ENCODE measurements at regions not wholly inside any gene's neighbourhood (a gene's known extent, or its start where the extent isn't known, plus 50 kb on each side); places are given as distances from the start of the nearest gene placed in this dataset.
"Not testable (repeated sequence)": the region's sequence is repeated elsewhere in the genome, so short reads cannot be mapped to it uniquely, and the experiment has no call there.

- DNase-seq (ENCODE audit: low read depth in 2 of 2), result no peak
Measured at GRCh38 chr10:9504227-9504626, 1449.7 kb downstream of the GATA3 start.

GRCh38 chr10:9505546-9505945 is 1451.1 kb downstream of the GATA3 start:
- DNase-seq (ENCODE audit: low read depth in 2 of 2), result no peak

- no peak for DNase-seq (ENCODE audit: low read depth in 2 of 2)
Measured at GRCh38 chr10:9508606-9509005, 1454.1 kb downstream of the GATA3 start.

GRCh38 chr10:9510626-9511025 is 1456.1 kb downstream of the GATA3 start:
- DNase-seq (ENCODE audit: low read depth in 2 of 2), result no peak

GRCh38 chr10:9515922-9516321 is 1461.4 kb downstream of the GATA3 start:
- DNase-seq (ENCODE audit: low read depth in 2 of 2), result no peak

GRCh38 chr10:9535744-9536143 is 1481.3 kb downstream of the GATA3 start:
- DNase-seq (ENCODE audit: low read depth in 2 of 2), result no peak

GRCh38 chr10:9545073-9545472 is 1472.6 kb upstream of the CELF2 start:
- DNase-seq (ENCODE audit: low read depth in 2 of 2), result no peak

- no peak for DNase-seq (ENCODE audit: low read depth in 2 of 2)
Measured at GRCh38 chr10:9547936-9548904, 1469.5 kb upstream of the CELF2 start.

- no peak for DNase-seq (ENCODE audit: low read depth in 2 of 2)
Measured at GRCh38 chr10:9550810-9551209, 1466.9 kb upstream of the CELF2 start.

- DNase-seq (ENCODE audit: low read depth in 2 of 2), result no peak
Measured at GRCh38 chr10:9554321-9554720, 1463.4 kb upstream of the CELF2 start.

GRCh38 chr10:9560976-9561375 is 1456.7 kb upstream of the CELF2 start:
- DNase-seq (ENCODE audit: low read depth in 2 of 2), result no peak

- DNase-seq (ENCODE audit: low read depth in 2 of 2), result no peak
Measured at GRCh38 chr10:9561821-9562505, 1455.7 kb upstream of the CELF2 start.

- DNase-seq (ENCODE audit: low read depth in 2 of 2), result no peak
Measured at GRCh38 chr10:9577746-9578145, 1439.9 kb upstream of the CELF2 start.

GRCh38 chr10:9579110-9579705 is 1438.5 kb upstream of the CELF2 start:
- DNase-seq (ENCODE audit: low read depth in 2 of 2), result no peak

- not testable (repeated sequence) for DNase-seq (ENCODE audit: low read depth in 2 of 2)
Measured at GRCh38 chr10:9582803-9583202, 1434.9 kb upstream of the CELF2 start.

GRCh38 chr10:9596368-9596920 is 1421.2 kb upstream of the CELF2 start:
- no peak for DNase-seq (ENCODE audit: low read depth in 2 of 2)

GRCh38 chr10:9602998-9603397 is 1414.7 kb upstream of the CELF2 start:
- DNase-seq (ENCODE audit: low read depth in 2 of 2), result no peak

- no peak for DNase-seq (ENCODE audit: low read depth in 2 of 2)
Measured at GRCh38 chr10:9603972-9604371, 1413.7 kb upstream of the CELF2 start.

GRCh38 chr10:9605231-9605630 is 1412.4 kb upstream of the CELF2 start:
- DNase-seq (ENCODE audit: low read depth in 2 of 2), result no peak

- DNase-seq (ENCODE audit: low read depth in 2 of 2), result no peak
Measured at GRCh38 chr10:9608602-9609001, 1409.1 kb upstream of the CELF2 start.

- DNase-seq (ENCODE audit: low read depth in 2 of 2), result no peak
Measured at GRCh38 chr10:9613338-9614075, 1404.2 kb upstream of the CELF2 start.

GRCh38 chr10:9615189-9615588 is 1402.5 kb upstream of the CELF2 start:
- DNase-seq (ENCODE audit: low read depth in 2 of 2), result no peak
